ENCODE measurements at regions not wholly inside any gene's neighbourhood (a gene's known extent, or its start where the extent isn't known, plus 50 kb on each side); places are given as distances from the start of the nearest gene placed in this dataset.

DNA sequence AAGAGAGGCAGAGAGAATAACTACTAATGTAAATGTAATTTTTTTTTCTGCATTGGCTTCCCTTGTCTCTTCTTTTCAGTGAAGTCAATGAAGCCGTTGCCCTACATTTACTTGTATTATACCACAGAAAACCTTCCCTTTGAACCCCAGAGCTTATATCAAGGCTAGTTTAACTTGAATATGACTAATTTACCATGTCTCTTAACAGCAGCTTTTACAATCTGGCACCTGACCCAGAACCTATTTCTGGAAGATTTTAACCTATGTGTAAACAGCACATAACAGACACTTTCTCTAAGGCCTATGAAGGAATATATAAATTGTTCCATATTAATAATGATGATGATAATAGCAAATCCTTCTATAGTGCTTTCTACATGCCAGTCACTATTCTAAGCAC is 580.5 kb upstream of the NXPH2 start:
- TF ChIP-seq ZC3H8 (IDR thresholded peaks at IDR 0.05) (no peak), POLR2AphosphoS5 (IDR thresholded peaks at IDR 0.05; ENCODE audit: control insufficient read depth, insufficient read depth, low read depth, low read length) (no peak), CREM (IDR thresholded peaks at IDR 0.05; ENCODE audit: low read depth) (no peak)
